ENCODE measurements at regions not wholly inside any gene's neighbourhood (a gene's known extent, or its start where the extent isn't known, plus 50 kb on each side); places are given as distances from the start of the nearest gene placed in this dataset.

DNA sequence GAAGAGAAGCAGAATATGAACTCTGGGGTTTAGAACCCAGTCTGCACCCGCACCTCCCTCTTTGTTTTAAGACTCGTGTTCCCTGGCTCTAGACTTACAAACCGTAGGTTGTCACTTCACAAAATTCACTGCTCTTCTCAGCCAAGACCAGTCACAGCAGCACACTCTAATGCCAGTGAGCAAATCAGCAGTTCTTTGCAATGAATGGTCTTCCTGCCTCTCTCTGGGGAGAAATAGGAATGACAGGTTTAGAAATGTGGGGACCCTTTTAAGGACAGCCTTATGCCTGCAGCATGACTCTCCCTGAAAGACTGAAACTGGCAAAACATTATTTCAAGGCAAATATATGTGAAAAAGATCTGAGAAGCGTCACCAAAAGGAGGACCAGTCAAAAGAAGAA lies 156.9 kb downstream of the KCTD15 start:
- TF ChIP-seq, protein P1, sequence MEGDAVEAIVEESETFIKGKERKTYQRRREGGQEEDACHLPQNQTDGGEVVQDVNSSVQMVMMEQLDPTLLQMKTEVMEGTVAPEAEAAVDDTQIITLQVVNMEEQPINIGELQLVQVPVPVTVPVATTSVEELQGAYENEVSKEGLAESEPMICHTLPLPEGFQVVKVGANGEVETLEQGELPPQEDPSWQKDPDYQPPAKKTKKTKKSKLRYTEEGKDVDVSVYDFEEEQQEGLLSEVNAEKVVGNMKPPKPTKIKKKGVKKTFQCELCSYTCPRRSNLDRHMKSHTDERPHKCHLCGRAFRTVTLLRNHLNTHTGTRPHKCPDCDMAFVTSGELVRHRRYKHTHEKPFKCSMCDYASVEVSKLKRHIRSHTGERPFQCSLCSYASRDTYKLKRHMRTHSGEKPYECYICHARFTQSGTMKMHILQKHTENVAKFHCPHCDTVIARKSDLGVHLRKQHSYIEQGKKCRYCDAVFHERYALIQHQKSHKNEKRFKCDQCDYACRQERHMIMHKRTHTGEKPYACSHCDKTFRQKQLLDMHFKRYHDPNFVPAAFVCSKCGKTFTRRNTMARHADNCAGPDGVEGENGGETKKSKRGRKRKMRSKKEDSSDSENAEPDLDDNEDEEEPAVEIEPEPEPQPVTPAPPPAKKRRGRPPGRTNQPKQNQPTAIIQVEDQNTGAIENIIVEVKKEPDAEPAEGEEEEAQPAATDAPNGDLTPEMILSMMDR (conservative IDR thresholded peaks at IDR 0.05 in 1 of 2, IDR thresholded peaks at IDR 0.05 in 1 of 2; ENCODE audit: low read depth in 1 of 2, low read length in 2 of 2), result no peak
- no peak for TF ChIP-seq EZH2 (IDR thresholded peaks at IDR 0.05; ENCODE audit: low read length, missing control alignments)

Data from fibroblast of lung (primary cell).